Osteoblast (primary cell): ENCODE measurements at regions not wholly inside any gene's neighbourhood (a gene's known extent, or its start where the extent isn't known, plus 50 kb on each side); places are given as distances from the start of the nearest gene placed in this dataset.

ENCODE experiments used
- DNase-seq: peaks from one replicate; pipeline ENCODE4 v3.0.0; 2011; ENCODE audit warnings: low spot score, mixed read lengths; ENCODE audit not compliant: insufficient read length; ENCODE audit errors: missing footprints
- H2AFZ ChIP-seq: 2 replicates; pipeline ENCODE4 v1.6.0; 2011; ENCODE audit warnings: mild to moderate bottlenecking, low read length
- H3K27ac ChIP-seq: 2 replicates; pipeline ENCODE4 v1.5.1; 2011; ENCODE audit warnings: mild to moderate bottlenecking, low read depth, low read length, moderate library complexity
- H3K27me3 ChIP-seq: 2 replicates; pipeline ENCODE4 v1.6.0; 2012; ENCODE audit warnings: mild to moderate bottlenecking, control low read depth, inconsistent platforms, low read length, moderate library complexity; ENCODE audit not compliant: insufficient read depth
- H3K36me3 ChIP-seq: 2 replicates; pipeline ENCODE4 v1.5.1; 2011; ENCODE audit warnings: mild to moderate bottlenecking, low read length, control low read depth, moderate library complexity; ENCODE audit not compliant: insufficient read depth
- H3K4me1 ChIP-seq: 2 replicates; pipeline ENCODE4 v1.5.1; 2011; ENCODE audit warnings: mild to moderate bottlenecking, low read length, control low read depth, moderate library complexity; ENCODE audit not compliant: insufficient read depth
- H3K4me2 ChIP-seq: 2 replicates; pipeline ENCODE4 v1.6.0; 2011; ENCODE audit warnings: mild to moderate bottlenecking, low read length; ENCODE audit not compliant: insufficient read depth
- H3K4me3 ChIP-seq: fragments of 200-600 bp; sonication (generic); 3 replicates; pipeline ENCODE4 v1.5.1; 2012; ENCODE audit warnings: mild to moderate bottlenecking, low read length, inconsistent platforms; ENCODE audit not compliant: insufficient read depth
- H3K79me2 ChIP-seq: 2 replicates; pipeline ENCODE4 v1.6.0; 2012; ENCODE audit warnings: mild to moderate bottlenecking, low read length, control low read depth, inconsistent platforms; ENCODE audit not compliant: insufficient read depth
- H3K9me3 ChIP-seq: 2 replicates; pipeline ENCODE4 v1.5.1; 2011; ENCODE audit warnings: low read depth, low read length, control low read depth
- H4K20me1 ChIP-seq: 2 replicates; pipeline ENCODE4 v1.6.0; 2012; ENCODE audit warnings: mild to moderate bottlenecking, low read length, control low read depth; ENCODE audit not compliant: insufficient read depth
- TF ChIP-seq, protein P1 (sequence below): IDR thresholded peaks from 2 replicates; pipeline ENCODE4 v1.5.1; 2011; ENCODE audit warnings: mild to moderate bottlenecking, low read depth, low read length, moderate library complexity; ENCODE audit errors: extremely low read depth

DNA sequence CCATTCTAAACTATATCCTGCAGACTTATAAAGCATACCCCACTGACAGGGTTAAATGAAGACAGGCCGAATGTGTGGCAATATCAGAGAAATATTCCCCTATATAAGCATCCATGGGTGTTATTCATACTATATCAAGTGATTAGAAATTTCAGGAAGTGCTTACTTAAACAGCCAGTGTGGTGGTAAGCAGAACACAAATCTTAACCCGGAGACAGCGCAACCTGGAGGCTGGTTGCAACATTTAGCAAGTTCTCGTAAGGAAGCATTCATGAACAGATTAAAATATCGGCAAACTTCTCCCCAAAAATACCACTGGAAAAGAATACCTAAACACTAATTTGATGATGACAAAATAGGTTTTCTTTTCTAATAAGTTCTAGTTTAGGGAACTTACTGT lies 261.2 kb downstream of the CBLL2 start:
- Histone ChIP-seq H3K4me3 (no peak overlapping the region), H3K9me3 (no peaks in the 10 kb centered on the region), H3K27ac (no peak overlapping the region), H3K79me2 (no peaks in the 10 kb centered on the region), H4K20me1 (no peaks in the 10 kb centered on the region), H3K4me2 (no peak overlapping the region), H3K36me3 (no peaks in the 10 kb centered on the region), H3K4me1 (peaks cover 9% of the 10 kb centered on the region), H2AFZ (no peak overlapping the region), H3K27me3 (no peaks in the 10 kb centered on the region)
- TF ChIP-seq, protein P1, sequence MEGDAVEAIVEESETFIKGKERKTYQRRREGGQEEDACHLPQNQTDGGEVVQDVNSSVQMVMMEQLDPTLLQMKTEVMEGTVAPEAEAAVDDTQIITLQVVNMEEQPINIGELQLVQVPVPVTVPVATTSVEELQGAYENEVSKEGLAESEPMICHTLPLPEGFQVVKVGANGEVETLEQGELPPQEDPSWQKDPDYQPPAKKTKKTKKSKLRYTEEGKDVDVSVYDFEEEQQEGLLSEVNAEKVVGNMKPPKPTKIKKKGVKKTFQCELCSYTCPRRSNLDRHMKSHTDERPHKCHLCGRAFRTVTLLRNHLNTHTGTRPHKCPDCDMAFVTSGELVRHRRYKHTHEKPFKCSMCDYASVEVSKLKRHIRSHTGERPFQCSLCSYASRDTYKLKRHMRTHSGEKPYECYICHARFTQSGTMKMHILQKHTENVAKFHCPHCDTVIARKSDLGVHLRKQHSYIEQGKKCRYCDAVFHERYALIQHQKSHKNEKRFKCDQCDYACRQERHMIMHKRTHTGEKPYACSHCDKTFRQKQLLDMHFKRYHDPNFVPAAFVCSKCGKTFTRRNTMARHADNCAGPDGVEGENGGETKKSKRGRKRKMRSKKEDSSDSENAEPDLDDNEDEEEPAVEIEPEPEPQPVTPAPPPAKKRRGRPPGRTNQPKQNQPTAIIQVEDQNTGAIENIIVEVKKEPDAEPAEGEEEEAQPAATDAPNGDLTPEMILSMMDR: no peak
- no peak for DNase-seq

DNA sequence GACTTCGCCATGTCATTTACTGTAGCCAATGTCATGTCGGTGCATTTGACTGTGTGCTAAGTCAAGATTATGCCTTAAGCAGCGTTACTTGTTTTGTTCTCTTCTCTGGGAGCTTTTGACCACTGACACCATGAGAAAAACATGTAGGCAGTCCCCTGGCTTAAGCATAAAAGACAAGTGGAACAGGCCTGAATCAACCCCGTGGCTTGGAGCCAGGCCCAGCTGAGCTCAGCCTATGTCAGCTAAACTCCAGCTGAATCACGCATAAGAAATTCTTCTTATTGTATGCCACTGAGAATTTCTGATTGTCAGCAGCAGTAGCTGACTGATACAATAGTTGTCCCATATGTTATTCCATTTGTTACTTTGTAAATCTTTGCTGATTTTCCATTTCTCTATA lies 261.9 kb downstream of the CBLL2 start:
- no peak for DNase-seq
- TF ChIP-seq, protein P1: no peak
- H3K4me3 ChIP-seq: no peak overlapping the region
- H3K9me3 ChIP-seq: no peaks in the 10 kb centered on the region
- H3K4me2 ChIP-seq: no peak overlapping the region
- no peak overlapping the region for H2AFZ ChIP-seq
- H4K20me1 ChIP-seq: no peaks in the 10 kb centered on the region
- no peaks in the 10 kb centered on the region for H3K79me2 ChIP-seq
- peaks cover 9% of the 10 kb centered on the region for H3K4me1 ChIP-seq
- no peaks in the 10 kb centered on the region for H3K36me3 ChIP-seq
- H3K27me3 ChIP-seq: no peaks in the 10 kb centered on the region
- no peak overlapping the region for H3K27ac ChIP-seq

DNA sequence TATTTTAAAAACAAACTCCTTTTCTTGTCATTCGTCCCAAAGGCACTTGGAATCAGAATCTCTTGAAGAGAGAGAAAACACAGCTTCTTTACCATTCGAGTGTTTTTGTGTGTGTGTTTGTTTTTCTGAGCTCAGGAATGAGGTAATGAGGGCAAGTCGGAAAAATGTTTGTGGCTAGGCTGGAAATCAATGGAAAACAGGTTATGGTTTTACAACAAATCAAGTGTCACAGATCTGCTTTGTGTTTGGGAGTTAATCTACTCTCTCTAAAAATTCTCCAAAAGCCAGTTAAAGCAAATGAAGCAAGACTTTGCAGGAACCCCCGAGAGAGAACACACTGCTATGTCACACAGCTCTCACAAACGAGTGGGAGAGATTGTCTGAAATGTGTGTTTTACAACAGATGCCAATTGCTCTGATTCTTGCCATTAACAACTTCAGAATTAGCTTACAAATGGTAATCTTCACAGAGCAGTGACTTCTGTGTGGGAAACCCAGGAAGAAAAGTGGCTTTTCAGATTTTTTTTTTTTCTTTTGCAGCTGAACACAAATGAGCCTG lies 264.1 kb downstream of the CBLL2 start:
- Histone ChIP-seq H3K27ac (no peak overlapping the region), H2AFZ (no peak overlapping the region), H3K9me3 (no peaks in the 10 kb centered on the region), H3K4me2 (no peak overlapping the region), H3K36me3 (no peaks in the 10 kb centered on the region), H3K27me3 (no peaks in the 10 kb centered on the region), H3K79me2 (no peaks in the 10 kb centered on the region), H3K4me3 (no peak overlapping the region), H4K20me1 (no peaks in the 10 kb centered on the region), H3K4me1 (peaks cover 9% of the 10 kb centered on the region)
- no peak for DNase-seq
- TF ChIP-seq, protein P1: no peak

DNA sequence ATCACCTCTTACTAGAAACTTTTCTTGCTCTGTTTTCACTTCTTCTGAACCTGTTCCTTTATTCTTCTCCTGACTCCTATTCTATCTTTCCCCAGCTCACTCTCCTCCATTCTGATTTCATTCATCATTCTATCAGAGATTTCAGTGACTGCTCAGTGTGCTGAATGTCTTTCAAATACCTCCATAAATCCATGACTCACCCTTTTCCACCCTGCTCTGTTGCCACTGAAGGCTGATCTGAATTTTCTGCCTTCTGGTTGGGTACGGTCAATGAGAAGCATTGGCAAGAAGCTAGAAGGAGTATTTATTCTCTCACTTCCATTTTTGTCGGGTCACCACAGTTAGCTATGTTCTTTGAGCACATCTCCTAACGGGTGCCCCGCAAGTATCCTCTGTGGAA lies 265.9 kb downstream of the CBLL2 start:
- Histone ChIP-seq H3K4me2 (no peak overlapping the region), H3K9me3 (no peaks in the 10 kb centered on the region), H3K27ac (no peak overlapping the region), H3K27me3 (no peaks in the 10 kb centered on the region), H4K20me1 (no peaks in the 10 kb centered on the region), H3K4me1 (peaks cover 9% of the 10 kb centered on the region), H2AFZ (no peak overlapping the region), H3K36me3 (no peaks in the 10 kb centered on the region), H3K4me3 (no peak overlapping the region), H3K79me2 (no peaks in the 10 kb centered on the region)
- TF ChIP-seq, protein P1: no peak
- DNase-seq: no peak
